NT2/D1 (cell line): ENCODE measurements at regions not wholly inside any gene's neighbourhood (a gene's known extent, or its start where the extent isn't known, plus 50 kb on each side); places are given as distances from the start of the nearest gene placed in this dataset.

Experiments
- DNase-seq: peaks from one replicate; pipeline ENCODE4 v3.0.0-alpha.2; 2011; ENCODE audit warnings: low read depth, low spot score
- H3K27me3 ChIP-seq: 2 replicates; pipeline ENCODE4 v1.6.0; 2011; ENCODE audit warnings: mild to moderate bottlenecking; ENCODE audit not compliant: insufficient read length, insufficient read depth
- H3K36me3 ChIP-seq: 2 replicates; pipeline ENCODE4 v1.6.1; 2011; ENCODE audit warnings: mild to moderate bottlenecking, low read length, mixed read lengths; ENCODE audit not compliant: insufficient read depth, insufficient read length
- H3K4me1 ChIP-seq: 2 replicates; pipeline ENCODE4 v1.5.1; 2011; ENCODE audit not compliant: insufficient read depth, insufficient read length
- H3K4me3 ChIP-seq: 2 replicates; pipeline ENCODE4 v1.5.1; 2011; ENCODE audit warnings: low read depth; ENCODE audit not compliant: insufficient read length
- H3K9ac ChIP-seq: 2 replicates; pipeline ENCODE4 v1.6.0; 2011; ENCODE audit warnings: low read depth; ENCODE audit not compliant: insufficient read length
- H3K9me3 ChIP-seq: 2 replicates; pipeline ENCODE4 v1.5.1; 2011; ENCODE audit warnings: mild to moderate bottlenecking, low read length; ENCODE audit not compliant: insufficient read depth
- SUZ12 ChIP-seq: IDR thresholded peaks from 2 replicates; pipeline ENCODE4 v1.6.1; 2011; ENCODE audit not compliant: insufficient read length, insufficient read depth; ENCODE audit errors: extremely low read depth
- YY1 ChIP-seq: IDR thresholded peaks from 2 replicates; pipeline ENCODE4 v1.6.1; 2011; ENCODE audit not compliant: insufficient read length, insufficient read depth
- ZNF274 ChIP-seq: IDR thresholded peaks from 2 replicates; pipeline ENCODE4 v1.6.1; 2011; ENCODE audit warnings: mild to moderate bottlenecking, low read depth, low read length

DNA sequence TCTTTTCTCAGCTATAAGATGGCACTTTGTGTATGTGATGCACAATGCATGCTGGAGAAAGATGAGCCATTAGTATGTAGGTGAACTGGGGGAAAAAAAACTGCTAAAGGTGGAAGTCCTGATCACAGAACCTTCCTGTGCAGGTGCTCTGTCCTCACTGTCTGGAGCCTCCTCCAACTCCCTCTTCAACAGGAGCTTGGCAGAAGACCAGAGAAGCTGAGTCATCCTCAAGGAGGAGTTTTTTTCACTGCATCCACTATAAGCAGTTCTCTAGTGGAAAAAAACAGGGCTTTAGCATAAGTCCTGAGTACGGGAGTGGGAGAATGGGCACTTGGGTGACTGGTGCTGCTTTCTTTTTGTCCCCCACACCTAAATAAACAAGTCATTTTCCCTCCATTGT lies 168.4 kb upstream of the CADPS start:
- TF ChIP-seq YY1 (no peak), SUZ12 (no peak), ZNF274 (no peak)
- DNase-seq: no peak

DNA sequence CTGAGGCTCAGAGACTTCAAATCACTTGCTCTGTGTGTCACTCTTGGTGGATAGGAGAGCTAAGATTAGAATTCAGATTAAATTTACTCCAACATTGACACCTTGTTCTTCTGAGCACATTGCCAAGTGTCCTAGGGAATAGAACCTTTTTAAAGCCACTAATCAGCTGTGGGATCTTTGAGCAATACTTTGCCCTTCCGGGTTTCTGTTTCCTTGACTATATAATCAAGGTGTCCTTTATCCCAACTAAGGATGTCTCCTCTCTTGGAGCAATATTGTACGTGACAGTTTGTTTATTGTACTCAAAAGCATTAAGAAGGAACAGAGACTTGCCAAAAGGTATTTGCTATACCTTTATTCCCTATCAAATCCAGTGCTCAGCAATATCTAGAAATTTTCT lies 170.9 kb upstream of the CADPS start:
- H3K36me3 ChIP-seq: no peaks in the 10 kb centered on the region
- no peak overlapping the region for H3K4me3 ChIP-seq
- TF ChIP-seq YY1 (no peak), SUZ12 (no peak), ZNF274 (no peak)
- H3K9me3 ChIP-seq: peaks cover 4% of the 10 kb centered on the region; the same call in 1 of the 2 replicates
- H3K4me1 ChIP-seq: no peaks in the 10 kb centered on the region
- no peak for DNase-seq
- H3K9ac ChIP-seq: no peak overlapping the region
- H3K27me3 ChIP-seq: no peaks in the 10 kb centered on the region

More for the DNA sequence above, 168.4 kb upstream of the CADPS start:
- peaks cover 4% of the 10 kb centered on the region; the same call in 1 of the 2 replicates for H3K9me3 ChIP-seq
- no peaks in the 10 kb centered on the region for H3K27me3 ChIP-seq
- H3K4me1 ChIP-seq: no peaks in the 10 kb centered on the region
- no peak overlapping the region for H3K4me3 ChIP-seq
- H3K36me3 ChIP-seq: no peaks in the 10 kb centered on the region
- H3K9ac ChIP-seq: no peak overlapping the region

DNA sequence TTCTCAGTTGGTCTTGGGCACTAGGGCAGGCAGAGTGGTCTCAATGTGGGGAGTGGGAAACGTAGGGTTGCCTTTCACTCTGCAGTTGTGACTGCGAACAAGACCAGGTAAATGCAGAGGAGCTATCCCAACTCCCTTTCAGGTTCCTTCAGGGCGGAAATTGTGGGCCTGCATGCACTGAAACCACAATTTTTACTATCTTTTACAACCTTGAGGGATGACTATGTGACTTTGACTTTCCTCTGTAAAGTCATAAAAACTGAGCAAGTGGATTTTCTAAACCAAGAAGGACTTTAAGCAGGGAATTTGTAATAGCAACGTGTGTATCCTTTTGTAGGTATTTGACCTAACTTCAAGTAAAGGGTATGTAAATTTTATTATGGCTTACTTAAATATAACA lies 171.4 kb upstream of the CADPS start:
- no peak overlapping the region for H3K9ac ChIP-seq
- H3K36me3 ChIP-seq: no peaks in the 10 kb centered on the region
- TF ChIP-seq SUZ12 (no peak), YY1 (no peak), ZNF274 (no peak)
- H3K4me3 ChIP-seq: no peak overlapping the region
- no peaks in the 10 kb centered on the region for H3K4me1 ChIP-seq
- H3K9me3 ChIP-seq: peaks cover 4% of the 10 kb centered on the region; the same call in 1 of the 2 replicates
- no peaks in the 10 kb centered on the region for H3K27me3 ChIP-seq
- no peak for DNase-seq

DNA sequence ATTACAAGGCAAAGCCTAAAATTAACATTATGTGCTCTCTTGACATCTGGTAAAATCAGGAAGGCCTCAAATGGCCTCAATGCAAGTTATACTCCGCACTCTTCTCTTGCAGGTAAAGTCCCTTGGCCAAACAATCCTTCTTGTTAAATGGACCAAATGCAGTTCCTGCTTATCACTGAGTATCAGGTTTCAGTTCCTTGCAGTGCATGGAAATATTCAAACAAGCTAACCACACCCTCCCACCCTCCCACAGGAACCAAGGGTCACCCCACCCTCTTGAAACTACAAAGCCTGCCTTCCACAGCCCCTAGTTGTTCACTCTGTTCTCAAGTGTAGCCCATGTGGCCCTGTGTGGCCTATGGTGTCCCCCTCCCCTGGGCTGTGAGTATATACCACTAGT lies 171.9 kb upstream of the CADPS start:
- DNase-seq: no peak

DNA sequence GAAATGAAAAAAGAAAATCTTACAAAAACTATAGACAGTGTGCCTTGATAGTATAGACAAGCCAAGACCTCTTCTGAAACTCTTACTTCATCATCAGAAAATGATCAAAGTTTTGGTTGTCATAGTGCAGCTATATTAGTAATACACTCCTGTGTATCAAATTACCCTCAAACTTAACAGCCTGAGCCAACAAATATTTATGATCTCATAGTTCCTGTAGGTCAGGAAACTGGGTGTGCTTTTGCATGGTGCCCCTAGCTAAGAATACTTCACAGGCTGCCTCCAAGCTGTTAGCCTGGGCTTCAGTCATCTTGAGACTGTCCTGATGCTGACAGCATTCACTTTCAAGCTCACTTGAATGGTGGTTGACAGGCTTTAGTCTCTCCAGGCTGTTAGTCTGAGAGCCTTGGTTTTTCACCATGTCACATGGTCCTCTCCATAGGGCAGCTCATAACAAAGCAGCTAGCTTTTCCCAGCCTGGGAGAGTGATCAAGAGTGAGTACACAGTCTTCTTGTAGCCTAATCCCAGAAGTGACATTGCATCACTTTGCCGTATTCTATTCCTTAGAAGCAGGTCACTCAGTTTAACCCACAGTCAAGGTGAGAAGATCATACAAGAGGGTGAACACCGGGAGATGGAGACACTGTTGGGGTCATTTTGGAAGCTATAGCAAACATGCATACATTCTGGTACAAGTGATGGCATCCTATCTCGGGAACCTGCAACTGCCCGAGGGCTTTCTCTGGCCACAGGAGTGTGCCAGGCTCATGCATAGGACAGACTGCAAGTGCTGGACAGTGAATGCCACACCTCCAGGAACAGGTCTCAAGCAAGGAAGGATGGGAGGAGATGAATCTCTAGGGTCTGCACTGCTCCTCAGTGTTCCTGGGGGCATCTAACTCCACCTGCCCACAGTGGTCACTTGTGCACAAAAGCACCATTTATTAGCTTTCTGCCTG lies 173.4 kb upstream of the CADPS start:
- Histone ChIP-seq H3K9ac (no peak overlapping the region), H3K36me3 (no peaks in the 10 kb centered on the region), H3K27me3 (no peaks in the 10 kb centered on the region), H3K4me1 (no peaks in the 10 kb centered on the region), H3K4me3 (no peak overlapping the region), H3K9me3 (peaks cover 4% of the 10 kb centered on the region; the same call in 1 of the 2 replicates)
- TF ChIP-seq YY1 (no peak), SUZ12 (no peak), ZNF274 (no peak)
- no peak for DNase-seq

More for the DNA sequence above, 171.9 kb upstream of the CADPS start:
- H3K9me3 ChIP-seq: peaks cover 4% of the 10 kb centered on the region; the same call in 1 of the 2 replicates
- no peak for TF ChIP-seq YY1
- no peak for TF ChIP-seq ZNF274
- TF ChIP-seq SUZ12: no peak
- H3K4me3 ChIP-seq: no peak overlapping the region
- H3K36me3 ChIP-seq: no peaks in the 10 kb centered on the region
- H3K27me3 ChIP-seq: no peaks in the 10 kb centered on the region
- no peaks in the 10 kb centered on the region for H3K4me1 ChIP-seq
- no peak overlapping the region for H3K9ac ChIP-seq

DNA sequence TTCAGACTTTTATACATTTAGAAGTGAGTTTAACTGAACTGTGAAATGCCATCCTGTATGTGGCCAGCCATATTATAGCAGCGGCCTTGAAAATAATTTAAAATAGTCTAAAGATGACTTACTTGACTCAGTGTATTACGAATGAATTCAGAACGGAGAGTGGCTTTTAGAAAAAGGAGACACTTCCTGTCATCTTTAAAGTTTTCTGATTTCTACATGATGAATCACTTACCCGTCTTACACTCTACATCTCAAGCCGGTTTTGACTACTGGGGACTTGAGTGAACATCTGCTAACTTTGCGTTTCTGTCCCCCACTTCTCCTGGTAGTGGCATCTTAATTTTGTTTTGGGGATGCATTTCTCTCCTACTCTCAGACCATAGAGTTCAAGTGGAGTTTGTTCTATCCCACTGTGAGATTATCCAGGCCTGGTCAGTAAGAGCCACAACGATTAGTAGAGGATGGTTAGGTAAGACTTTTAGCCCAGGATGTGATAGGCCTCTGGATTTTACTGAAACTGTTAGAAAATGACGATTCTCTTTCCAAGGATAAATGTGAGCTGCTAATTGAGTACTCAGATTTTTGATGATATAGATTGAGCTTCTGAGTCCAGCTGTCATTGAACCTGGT lies 175.4 kb upstream of the CADPS start:
- TF ChIP-seq SUZ12: no peak
- TF ChIP-seq YY1: no peak
- no peak for TF ChIP-seq ZNF274
- H3K4me3 ChIP-seq: no peak overlapping the region
- H3K36me3 ChIP-seq: no peaks in the 10 kb centered on the region
- no peak overlapping the region for H3K9ac ChIP-seq
- 0 out of 2 replicates have a peak, but pooled peaks cover 5% of the 10 kb centered on the region for H3K9me3 ChIP-seq
- no peaks in the 10 kb centered on the region for H3K27me3 ChIP-seq
- DNase-seq: no peak
- H3K4me1 ChIP-seq: no peaks in the 10 kb centered on the region

DNA sequence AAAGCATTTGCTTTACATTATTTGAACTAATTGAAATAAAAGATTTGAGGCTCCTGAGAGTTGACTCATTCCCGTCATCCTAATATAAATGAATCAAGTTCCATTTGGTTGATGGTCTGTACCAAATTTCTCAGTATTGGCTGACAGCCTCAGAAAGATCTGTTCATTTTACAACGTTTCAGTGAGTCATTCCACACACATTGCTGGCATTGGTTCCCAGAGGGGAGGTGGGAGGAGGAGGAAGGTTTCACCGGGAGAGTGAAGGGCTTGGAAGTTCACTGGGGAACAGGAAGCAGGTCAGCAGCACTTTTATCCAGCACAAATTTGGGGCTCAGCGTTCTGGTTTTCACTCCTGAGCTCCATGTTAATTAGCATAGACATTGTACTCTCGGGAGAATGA lies 176.7 kb upstream of the CADPS start:
- Histone ChIP-seq H3K9ac (no peak overlapping the region), H3K27me3 (no peaks in the 10 kb centered on the region), H3K4me1 (no peaks in the 10 kb centered on the region), H3K9me3 (0 out of 2 replicates have a peak, but pooled peaks cover 5% of the 10 kb centered on the region), H3K36me3 (no peaks in the 10 kb centered on the region), H3K4me3 (no peak overlapping the region)
- DNase-seq: no peak
- TF ChIP-seq YY1: no peak
- no peak for TF ChIP-seq ZNF274
- no peak for TF ChIP-seq SUZ12
